DND-41 (cell line): ENCODE measurements at regions not wholly inside any gene's neighbourhood (a gene's known extent, or its start where the extent isn't known, plus 50 kb on each side); places are given as distances from the start of the nearest gene placed in this dataset.

Source experiments
- EZH2 ChIP-seq: IDR thresholded peaks from 3 replicates; pipeline ENCODE4 v1.6.1; 2012; ENCODE audit warnings: borderline replicate concordance, low read depth, mild to moderate bottlenecking, moderate library complexity, low read length, inconsistent platforms; ENCODE audit not compliant: severe bottlenecking
- TF ChIP-seq, protein P1 (sequence below): IDR thresholded peaks from 2 replicates; pipeline ENCODE4 v1.5.1; 2012; ENCODE audit warnings: borderline replicate concordance, low read length, moderate library complexity, mild to moderate bottlenecking; ENCODE audit not compliant: poor library complexity, severe bottlenecking; ENCODE audit errors: extremely low read depth

GRCh38 chr3:15886521-15886920 lies 88.7 kb upstream of the ANKRD28 start:
- TF ChIP-seq, protein P1, sequence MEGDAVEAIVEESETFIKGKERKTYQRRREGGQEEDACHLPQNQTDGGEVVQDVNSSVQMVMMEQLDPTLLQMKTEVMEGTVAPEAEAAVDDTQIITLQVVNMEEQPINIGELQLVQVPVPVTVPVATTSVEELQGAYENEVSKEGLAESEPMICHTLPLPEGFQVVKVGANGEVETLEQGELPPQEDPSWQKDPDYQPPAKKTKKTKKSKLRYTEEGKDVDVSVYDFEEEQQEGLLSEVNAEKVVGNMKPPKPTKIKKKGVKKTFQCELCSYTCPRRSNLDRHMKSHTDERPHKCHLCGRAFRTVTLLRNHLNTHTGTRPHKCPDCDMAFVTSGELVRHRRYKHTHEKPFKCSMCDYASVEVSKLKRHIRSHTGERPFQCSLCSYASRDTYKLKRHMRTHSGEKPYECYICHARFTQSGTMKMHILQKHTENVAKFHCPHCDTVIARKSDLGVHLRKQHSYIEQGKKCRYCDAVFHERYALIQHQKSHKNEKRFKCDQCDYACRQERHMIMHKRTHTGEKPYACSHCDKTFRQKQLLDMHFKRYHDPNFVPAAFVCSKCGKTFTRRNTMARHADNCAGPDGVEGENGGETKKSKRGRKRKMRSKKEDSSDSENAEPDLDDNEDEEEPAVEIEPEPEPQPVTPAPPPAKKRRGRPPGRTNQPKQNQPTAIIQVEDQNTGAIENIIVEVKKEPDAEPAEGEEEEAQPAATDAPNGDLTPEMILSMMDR: no peak
- no peak for TF ChIP-seq EZH2
